Keratinocyte (primary cell): ENCODE measurements at regions not wholly inside any gene's neighbourhood (a gene's known extent, or its start where the extent isn't known, plus 50 kb on each side); places are given as distances from the start of the nearest gene placed in this dataset.

ENCODE experiments used
- EZH2 ChIP-seq: IDR thresholded peaks from one replicate; pipeline ENCODE4 v1.6.1; 2012; ENCODE audit warnings: inconsistent platforms, mild to moderate bottlenecking, low read length, moderate library complexity
- TF ChIP-seq, protein P1 (sequence below), 3 experiments: IDR thresholded peaks in 1 of 3; conservative IDR thresholded peaks in 1 of 3; optimal IDR thresholded peaks in 1 of 3; 2 replicates in 2 of 3; 3 replicates in 1 of 3; pipeline versions ENCODE3 to v1.5.1; 2011; ENCODE audit warnings: low read length in 3 of 3, mild to moderate bottlenecking in 3 of 3, moderate library complexity in 2 of 3, control low read depth in 1 of 3, inconsistent platforms in 1 of 3; ENCODE audit not compliant: insufficient read depth in 2 of 3; ENCODE audit errors: extremely low read depth in 1 of 3

DNA sequence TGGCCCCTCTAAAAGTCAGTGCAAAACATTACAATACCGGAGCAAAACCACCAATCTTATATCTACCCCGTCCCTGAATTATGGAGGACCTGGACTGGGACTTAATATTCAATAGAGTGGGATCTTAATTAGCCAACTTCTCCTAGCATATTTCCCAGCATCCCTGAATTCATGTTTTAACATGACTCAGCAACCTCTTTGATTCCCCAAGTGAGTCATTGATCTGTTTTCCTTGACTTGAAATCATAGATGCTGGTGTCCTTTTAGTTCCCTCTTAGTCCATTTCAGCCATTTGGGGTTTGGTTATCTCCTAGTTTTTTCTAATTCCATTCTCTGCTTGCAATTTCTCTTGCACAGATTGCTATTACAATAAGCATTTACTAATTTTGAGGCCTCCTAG is 677.7 kb upstream of the CELF4 start:
- TF ChIP-seq, protein P1, sequence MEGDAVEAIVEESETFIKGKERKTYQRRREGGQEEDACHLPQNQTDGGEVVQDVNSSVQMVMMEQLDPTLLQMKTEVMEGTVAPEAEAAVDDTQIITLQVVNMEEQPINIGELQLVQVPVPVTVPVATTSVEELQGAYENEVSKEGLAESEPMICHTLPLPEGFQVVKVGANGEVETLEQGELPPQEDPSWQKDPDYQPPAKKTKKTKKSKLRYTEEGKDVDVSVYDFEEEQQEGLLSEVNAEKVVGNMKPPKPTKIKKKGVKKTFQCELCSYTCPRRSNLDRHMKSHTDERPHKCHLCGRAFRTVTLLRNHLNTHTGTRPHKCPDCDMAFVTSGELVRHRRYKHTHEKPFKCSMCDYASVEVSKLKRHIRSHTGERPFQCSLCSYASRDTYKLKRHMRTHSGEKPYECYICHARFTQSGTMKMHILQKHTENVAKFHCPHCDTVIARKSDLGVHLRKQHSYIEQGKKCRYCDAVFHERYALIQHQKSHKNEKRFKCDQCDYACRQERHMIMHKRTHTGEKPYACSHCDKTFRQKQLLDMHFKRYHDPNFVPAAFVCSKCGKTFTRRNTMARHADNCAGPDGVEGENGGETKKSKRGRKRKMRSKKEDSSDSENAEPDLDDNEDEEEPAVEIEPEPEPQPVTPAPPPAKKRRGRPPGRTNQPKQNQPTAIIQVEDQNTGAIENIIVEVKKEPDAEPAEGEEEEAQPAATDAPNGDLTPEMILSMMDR (optimal IDR thresholded peaks at IDR 0.05 in 1 of 3, IDR thresholded peaks at IDR 0.05 in 1 of 3, conservative IDR thresholded peaks at IDR 0.05 in 1 of 3; ENCODE audit: extremely low read depth in 1 of 3, insufficient read depth in 2 of 3, low read length in 3 of 3), result no peak
- TF ChIP-seq EZH2, result no peak
